ENCODE measurements at regions not wholly inside any gene's neighbourhood (a gene's known extent, or its start where the extent isn't known, plus 50 kb on each side); places are given as distances from the start of the nearest gene placed in this dataset.

- Histone ChIP-seq H2AFZ (ENCODE audit: low read depth) (no peak overlapping the region), H4K20me1 (ENCODE audit: insufficient read depth) (no peaks in the 10 kb centered on the region), H3K4me1 (ENCODE audit: low read depth, poor library complexity, severe bottlenecking) (no peaks in the 10 kb centered on the region), H3K4me3 (IDR thresholded peaks at IDR 0.05; ENCODE audit: insufficient read depth, low read depth, low read length) (no peak overlapping the region), H3K36me3 (ENCODE audit: insufficient read depth) (no peaks in the 10 kb centered on the region), H3K27ac (no peak overlapping the region), H3K79me2 (ENCODE audit: insufficient read depth, low read depth) (no peaks in the 10 kb centered on the region), H3K27me3 (ENCODE audit: insufficient read depth, low read depth) (no peaks in the 10 kb centered on the region), H3K4me2 (no peak overlapping the region), H3K9ac (no peak overlapping the region)
- no peak for TF ChIP-seq CTCF (conservative IDR thresholded peaks at IDR 0.05; ENCODE audit: low read depth, low read length)
These were observed 270.2 kb downstream of the IRS2 start for GRCh38 chr13:109516186-109516585.

DNA sequence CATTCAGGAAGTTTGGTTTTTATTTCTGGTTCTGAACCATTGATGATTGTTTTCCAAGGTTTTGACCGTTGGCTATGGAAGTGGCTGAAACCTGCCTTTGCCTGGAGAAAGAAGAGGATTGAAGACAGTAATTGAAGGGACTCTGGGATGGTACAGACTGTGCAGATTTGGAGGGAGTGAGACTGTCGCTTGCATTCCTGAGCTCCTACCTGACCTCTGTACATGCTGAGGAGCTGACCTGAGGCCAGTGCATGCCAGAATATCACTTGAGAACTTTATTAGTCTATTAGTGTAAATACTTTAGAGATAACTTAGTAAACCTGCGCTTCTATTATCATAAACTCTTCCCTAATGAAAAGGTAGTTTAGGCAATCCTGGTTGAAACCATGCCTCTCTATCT is 276.4 kb downstream of the IRS2 start:
- Histone ChIP-seq H3K4me3 (IDR thresholded peaks at IDR 0.05; ENCODE audit: insufficient read depth, low read depth, low read length) (no peak overlapping the region), H3K4me2 (no peak overlapping the region), H3K4me1 (ENCODE audit: low read depth, poor library complexity, severe bottlenecking) (no peaks in the 10 kb centered on the region), H3K36me3 (ENCODE audit: insufficient read depth) (no peaks in the 10 kb centered on the region), H3K27me3 (ENCODE audit: insufficient read depth, low read depth) (no peaks in the 10 kb centered on the region), H3K9ac (no peak overlapping the region), H2AFZ (ENCODE audit: low read depth) (no peak overlapping the region), H3K79me2 (ENCODE audit: insufficient read depth, low read depth) (no peaks in the 10 kb centered on the region), H4K20me1 (ENCODE audit: insufficient read depth) (no peaks in the 10 kb centered on the region), H3K27ac (no peak overlapping the region)
- no peak for TF ChIP-seq CTCF (conservative IDR thresholded peaks at IDR 0.05; ENCODE audit: low read depth, low read length)

DNA sequence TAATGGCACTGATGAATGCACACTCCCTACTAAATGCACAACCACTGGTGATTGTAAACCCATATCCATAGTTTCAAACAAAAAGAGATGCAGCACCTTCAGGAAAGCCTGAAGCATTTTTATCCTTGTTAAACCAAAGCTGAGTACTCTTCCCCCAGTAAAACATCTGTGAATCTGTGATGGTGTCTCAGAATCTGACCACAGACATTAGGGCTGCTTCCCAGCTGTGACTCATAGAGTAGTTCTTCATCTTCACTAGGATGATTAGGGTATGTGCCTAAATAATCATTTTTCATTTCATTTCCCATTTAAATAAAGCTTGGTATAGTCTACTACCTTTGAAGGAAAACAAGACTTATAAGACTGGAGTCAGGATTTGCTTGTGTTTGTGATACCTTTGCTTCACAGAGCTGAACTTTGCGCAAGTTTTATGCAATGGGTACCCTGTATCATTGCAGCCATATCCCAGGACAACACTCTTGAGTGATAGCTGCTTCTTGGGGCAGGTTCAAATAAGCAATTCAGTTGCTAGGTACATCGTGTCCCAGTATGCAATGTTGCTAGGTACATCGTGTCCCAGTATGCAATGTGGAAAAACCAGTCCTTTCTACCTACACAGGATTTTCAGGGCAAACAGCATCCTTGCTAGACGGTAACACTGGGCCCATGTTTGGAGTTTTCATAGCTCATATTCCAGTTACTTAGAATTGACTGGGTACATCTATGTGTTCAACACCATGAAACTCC is 277.1 kb downstream of the IRS2 start:
- Histone ChIP-seq H3K27me3 (ENCODE audit: insufficient read depth, low read depth) (no peaks in the 10 kb centered on the region), H3K4me1 (ENCODE audit: low read depth, poor library complexity, severe bottlenecking) (no peaks in the 10 kb centered on the region), H3K4me2 (no peak overlapping the region), H4K20me1 (ENCODE audit: insufficient read depth) (no peaks in the 10 kb centered on the region), H2AFZ (ENCODE audit: low read depth) (no peak overlapping the region), H3K27ac (no peak overlapping the region), H3K9ac (no peak overlapping the region), H3K36me3 (ENCODE audit: insufficient read depth) (no peaks in the 10 kb centered on the region), H3K79me2 (ENCODE audit: insufficient read depth, low read depth) (no peaks in the 10 kb centered on the region), H3K4me3 (IDR thresholded peaks at IDR 0.05; ENCODE audit: insufficient read depth, low read depth, low read length) (no peak overlapping the region)
- no peak for TF ChIP-seq CTCF (conservative IDR thresholded peaks at IDR 0.05; ENCODE audit: low read depth, low read length)

GRCh38 chr13:109500146-109500773 is 286.1 kb downstream of the IRS2 start:
- no peaks in the 10 kb centered on the region for H3K36me3 ChIP-seq (ENCODE audit: insufficient read depth)
- no peak overlapping the region for H2AFZ ChIP-seq (ENCODE audit: low read depth)
- H3K27ac ChIP-seq: no peak overlapping the region
- H3K4me2 ChIP-seq: no peak overlapping the region
- H3K79me2 ChIP-seq (ENCODE audit: insufficient read depth, low read depth): no peaks in the 10 kb centered on the region
- H3K4me3 ChIP-seq (IDR thresholded peaks at IDR 0.05; ENCODE audit: insufficient read depth, low read depth, low read length): no peak overlapping the region
- TF ChIP-seq CTCF (conservative IDR thresholded peaks at IDR 0.05; ENCODE audit: low read depth, low read length): no peak
- H4K20me1 ChIP-seq (ENCODE audit: insufficient read depth): no peaks in the 10 kb centered on the region
- H3K9ac ChIP-seq: no peak overlapping the region
- no peaks in the 10 kb centered on the region for H3K27me3 ChIP-seq (ENCODE audit: insufficient read depth, low read depth)
- H3K4me1 ChIP-seq (ENCODE audit: low read depth, poor library complexity, severe bottlenecking): no peaks in the 10 kb centered on the region
